H1 (cell line): ENCODE measurements at regions not wholly inside any gene's neighbourhood (a gene's known extent, or its start where the extent isn't known, plus 50 kb on each side); places are given as distances from the start of the nearest gene placed in this dataset.

Experiments
- CTCF ChIA-PET: fragments of 300-600 bp; sonication (Branson Sonifier 250); formaldehyde crosslinking; loops from one replicate; lab custom pipeline; 2021; ENCODE audit not compliant: partially characterized antibody; lab: Charles Lee
- POLR2A ChIA-PET: fragments of 300-600 bp; sonication (Branson Sonifier 250); formaldehyde crosslinking; loops from one replicate; lab custom pipeline; 2021; ENCODE audit warnings: inconsistent platforms; ENCODE audit not compliant: partially characterized antibody; lab: Charles Lee
- DNase-seq, 2 experiments: peaks; one replicate each; pipeline versions ENCODE4 v3.0.0 to v3.0.0-alpha.2; 2010 to 2022; ENCODE audit warnings: low spot score in 2 of 2, low read depth in 1 of 2, mixed read lengths in 1 of 2
- FAIRE-seq: peaks from 2 replicates; lab custom pipeline; 2011; peaks lifted over from hg19 to GRCh38; lab: Jason Lieb, UNC
- H2AFZ ChIP-seq: 2 replicates; pipeline ENCODE4 v1.8.1; 2012; ENCODE audit warnings: low read length, inconsistent platforms
- H2AK5ac ChIP-seq: 2 replicates; pipeline ENCODE4 v1.6.1; 2013; ENCODE audit warnings: low read depth, low read length
- H2BK120ac ChIP-seq: replicated peaks from 2 replicates; pipeline ENCODE3; 2013; ENCODE audit warnings: low read depth, low read length, inconsistent platforms
- H2BK12ac ChIP-seq: 2 replicates; pipeline ENCODE4 v1.6.1; 2013; ENCODE audit warnings: low read depth, low read length
- H2BK15ac ChIP-seq: 2 replicates; pipeline ENCODE4 v1.6.1; 2013; ENCODE audit warnings: low read length
- H2BK20ac ChIP-seq: 2 replicates; pipeline ENCODE4 v1.6.1; 2013; ENCODE audit warnings: low read length
- H2BK5ac ChIP-seq: 2 replicates; pipeline ENCODE4 v1.6.1; 2013; ENCODE audit warnings: low read depth, low read length
- H3K14ac ChIP-seq: 2 replicates; pipeline ENCODE4 v1.6.1; 2013; ENCODE audit warnings: inconsistent platforms; ENCODE audit not compliant: insufficient read length
- H3K18ac ChIP-seq: 2 replicates; pipeline ENCODE4 v1.6.1; 2013; ENCODE audit warnings: low read length; ENCODE audit errors: extremely low read depth
- H3K23ac ChIP-seq: 2 replicates; pipeline ENCODE4 v1.6.1; 2013; ENCODE audit warnings: inconsistent platforms; ENCODE audit not compliant: insufficient read length
- H3K23me2 ChIP-seq: 2 replicates; pipeline ENCODE4 v1.6.1; 2013; ENCODE audit warnings: low read depth, low read length
- H3K27ac ChIP-seq: 2 replicates; pipeline ENCODE4 v1.6.1; 2011; ENCODE audit warnings: low read depth, low read length, inconsistent platforms
- H3K27me3 ChIP-seq, 4 experiments: replicated peaks in 1 of 4; 1 replicate in 1 of 4; 2 replicates in 3 of 4; pipeline versions ENCODE4 v1.6.1 to v1.8.1; 2011 to 2013; ENCODE audit warnings: low read length in 3 of 4, mild to moderate bottlenecking in 3 of 4, inconsistent platforms in 2 of 4, mixed read lengths in 2 of 4, moderate library complexity in 1 of 4; ENCODE audit not compliant: control insufficient read depth in 3 of 4, insufficient read depth in 3 of 4; ENCODE audit errors: extremely low read depth in 1 of 4
- H3K36me3 ChIP-seq, 4 experiments: 2 replicates each; pipeline versions ENCODE4 v1.6.1 to v1.8.1; 2011 to 2013; ENCODE audit warnings: mild to moderate bottlenecking in 4 of 4, low read length in 3 of 4, moderate library complexity in 2 of 4, control low read depth in 1 of 4, inconsistent platforms in 1 of 4; ENCODE audit not compliant: insufficient read depth in 4 of 4, control insufficient read depth in 2 of 4
- H3K4ac ChIP-seq: replicated peaks from 2 replicates; pipeline ENCODE3; 2013; ENCODE audit warnings: low read length, low read depth, mixed read lengths, inconsistent platforms; ENCODE audit not compliant: insufficient read length
- H3K4me1 ChIP-seq, 4 experiments: replicated peaks in 1 of 4; 1 replicate in 1 of 4; 2 replicates in 3 of 4; pipeline versions ENCODE4 v1.6.1 to v1.8.1; 2011 to 2013; ENCODE audit warnings: low read length in 3 of 4, inconsistent platforms in 2 of 4, mixed read lengths in 1 of 4; ENCODE audit not compliant: insufficient read depth in 4 of 4, control insufficient read depth in 3 of 4
- H3K4me2 ChIP-seq, 2 experiments: 2 replicates each; pipeline versions ENCODE4 v1.6.1 to v1.8.1; 2011 to 2013; ENCODE audit warnings: low read depth in 2 of 2, low read length in 2 of 2, control low read depth in 1 of 2, inconsistent platforms in 1 of 2, mild to moderate bottlenecking in 1 of 2; ENCODE audit not compliant: insufficient read depth in 1 of 2
- H3K4me3 ChIP-seq, 4 experiments: fragments of 200-600, 300-600 bp in 1 of 4; sonication (generic), shearing (Covaris generic), sonication (Bioruptor Twin) in 1 of 4; 2 replicates each; pipeline versions ENCODE4 v1.5.1 to v1.8.1; 2011 to 2016; ENCODE audit warnings: low read length in 4 of 4, low read depth in 3 of 4, control low read depth in 2 of 4, inconsistent platforms in 2 of 4, mild to moderate bottlenecking in 2 of 4, mixed read lengths in 1 of 4, moderate library complexity in 1 of 4; ENCODE audit not compliant: insufficient read depth in 2 of 4; ENCODE audit errors: extremely low read depth in 1 of 4
- H3K56ac ChIP-seq: replicated peaks from 2 replicates; pipeline ENCODE3; 2013; ENCODE audit warnings: low read depth, mild to moderate bottlenecking, mixed read lengths, low read length, inconsistent platforms; ENCODE audit not compliant: insufficient read length
- H3K79me1 ChIP-seq: 2 replicates; pipeline ENCODE4 v1.6.1; 2013; ENCODE audit warnings: low read depth, low read length, control low read depth
- H3K79me2 ChIP-seq, 2 experiments: 2 replicates each; pipeline versions ENCODE4 v1.6.1 to v1.8.1; 2012 to 2013; ENCODE audit warnings: low read length in 2 of 2, mild to moderate bottlenecking in 2 of 2, inconsistent platforms in 1 of 2; ENCODE audit not compliant: insufficient read depth in 2 of 2, control insufficient read depth in 1 of 2
- H3K9ac ChIP-seq, 4 experiments: replicated peaks in 1 of 4; 1 replicate in 1 of 4; 2 replicates in 3 of 4; pipeline versions ENCODE4 v1.6.1 to v1.8.1; 2011 to 2013; ENCODE audit warnings: low read depth in 3 of 4, low read length in 3 of 4, control low read depth in 2 of 4, mild to moderate bottlenecking in 2 of 4, moderate library complexity in 2 of 4, inconsistent platforms in 1 of 4; ENCODE audit errors: extremely low read depth in 1 of 4
- H3K9me3 ChIP-seq, 2 experiments: 2 replicates each; pipeline versions ENCODE4 v1.6.1 to v1.8.1; 2012 to 2013; ENCODE audit warnings: mild to moderate bottlenecking in 2 of 2, moderate library complexity in 2 of 2, control low read depth in 1 of 2, inconsistent platforms in 1 of 2, low read depth in 1 of 2, low read length in 1 of 2, mixed read lengths in 1 of 2; ENCODE audit not compliant: insufficient read depth in 2 of 2
- H4K20me1 ChIP-seq, 2 experiments: replicated peaks in 1 of 2; 2 replicates each; pipeline versions ENCODE3 to v1.8.1; 2011 to 2013; ENCODE audit warnings: inconsistent platforms in 2 of 2, low read length in 2 of 2, mild to moderate bottlenecking in 1 of 2; ENCODE audit not compliant: insufficient read depth in 2 of 2, control insufficient read depth in 1 of 2
- H4K5ac ChIP-seq: 2 replicates; pipeline ENCODE4 v1.6.1; 2013; ENCODE audit warnings: low read length, low read depth, mixed read lengths, inconsistent platforms; ENCODE audit not compliant: insufficient read length
- H4K8ac ChIP-seq: 2 replicates; pipeline ENCODE4 v1.8.0; 2013; ENCODE audit warnings: mild to moderate bottlenecking, moderate library complexity, low read length, inconsistent platforms; ENCODE audit not compliant: insufficient read depth; ENCODE audit errors: extremely low read depth
- H4K91ac ChIP-seq: replicated peaks from 2 replicates; pipeline ENCODE3; 2013; ENCODE audit warnings: low read length, mixed read lengths, inconsistent platforms; ENCODE audit not compliant: insufficient read length
- CTBP2 ChIP-seq: IDR thresholded peaks from 2 replicates; pipeline ENCODE4 v1.7.0; 2011; ENCODE audit warnings: borderline replicate concordance, mild to moderate bottlenecking, moderate library complexity, mixed read lengths, low read length; ENCODE audit not compliant: insufficient read depth, insufficient read length
- HDAC2 ChIP-seq, 2 experiments: fragments of 300-600 bp in 1 of 2; sonication (generic) in 1 of 2; IDR thresholded peaks; 2 replicates each; pipeline ENCODE4 v1.6.1; 2011 to 2012; ENCODE audit warnings: low read depth in 2 of 2, low read length in 2 of 2, mild to moderate bottlenecking in 2 of 2, moderate library complexity in 2 of 2, borderline replicate concordance in 1 of 2, inconsistent platforms in 1 of 2
- WGBS, 2 experiments: shearing (Covaris generic) in 1 of 2; methylation state at CpG; one replicate each; pipeline versions ENCODE4 v1.1.6 to v1.1.7; 2013 to 2015; ENCODE audit warnings: low lambda C conversion rate in 2 of 2, mixed read lengths in 2 of 2, inconsistent platforms in 1 of 2, low coverage in 1 of 2, missing lambda C conversion rate in 1 of 2; ENCODE audit not compliant: insufficient replicate concordance in 2 of 2, insufficient coverage in 1 of 2, insufficient read length in 1 of 2; ENCODE audit errors: extremely low coverage in 1 of 2, missing lambda C conversion rate in 1 of 2; 5-methylcytosine and 5-hydroxymethylcytosine counted together

GRCh38 chr2:51289045-51289444 lies 257.1 kb upstream of the NRXN1 start:
- Histone ChIP-seq H3K79me1 (no peaks in the 10 kb centered on the region), H3K4me1 (peaks cover 0 to 8% (median 0%) of the 10 kb centered on the region in 4 experiments; a peak in 2 of 7 replicates), H3K27ac (no peak overlapping the region), H2BK12ac (no peak overlapping the region), H3K36me3 (no peaks in the 10 kb centered on the region), H4K5ac (no peak overlapping the region), H3K9ac (no peak overlapping the region), H3K23ac (no peak overlapping the region), H3K23me2 (no peaks in the 10 kb centered on the region; the same call in 1 of the 2 replicates), H2BK120ac (no peak overlapping the region), H3K27me3 (no peaks in the 10 kb centered on the region; a peak in 1 of 7 replicates), H2BK15ac (no peak overlapping the region), H3K4ac (no peak overlapping the region), H3K9me3 (no peaks in the 10 kb centered on the region), H3K56ac (no peak overlapping the region), H2BK5ac (no peak overlapping the region), H4K8ac (no peak overlapping the region), H4K91ac (no peak overlapping the region), H2AFZ (no peak overlapping the region), H2AK5ac (no peak overlapping the region), H3K18ac (no peak overlapping the region), H3K4me2 (no peak overlapping the region), H4K20me1 (no peaks in the 10 kb centered on the region), H3K14ac (no peak overlapping the region), H2BK20ac (no peak overlapping the region), H3K79me2 (no peaks in the 10 kb centered on the region), H3K4me3 (no peak overlapping the region)
- WGBS, 2 experiments, result 92% methylated on average over 1 of the region's 1 CpG; no CpG with 5 or more reads in 1 of the 2 experiments
- ChIA-PET POLR2A (no interaction called here), CTCF (interaction anchor here (0.9 kb wide), 1 partner anchor 14 kb away, joined by 3 read pairs; no protein-coding TSS in a partner anchor)
- DNase-seq, result no peak
- TF ChIP-seq CTBP2 (no peak), HDAC2 (IDR thresholded peaks at IDR 0.05; ENCODE audit: borderline replicate concordance in 1 of 2, low read depth in 2 of 2, low read length in 2 of 2) (no peak)
- no peak for FAIRE-seq
